ENCODE measurements at regions not wholly inside any gene's neighbourhood (a gene's known extent, or its start where the extent isn't known, plus 50 kb on each side); places are given as distances from the start of the nearest gene placed in this dataset.

DNA sequence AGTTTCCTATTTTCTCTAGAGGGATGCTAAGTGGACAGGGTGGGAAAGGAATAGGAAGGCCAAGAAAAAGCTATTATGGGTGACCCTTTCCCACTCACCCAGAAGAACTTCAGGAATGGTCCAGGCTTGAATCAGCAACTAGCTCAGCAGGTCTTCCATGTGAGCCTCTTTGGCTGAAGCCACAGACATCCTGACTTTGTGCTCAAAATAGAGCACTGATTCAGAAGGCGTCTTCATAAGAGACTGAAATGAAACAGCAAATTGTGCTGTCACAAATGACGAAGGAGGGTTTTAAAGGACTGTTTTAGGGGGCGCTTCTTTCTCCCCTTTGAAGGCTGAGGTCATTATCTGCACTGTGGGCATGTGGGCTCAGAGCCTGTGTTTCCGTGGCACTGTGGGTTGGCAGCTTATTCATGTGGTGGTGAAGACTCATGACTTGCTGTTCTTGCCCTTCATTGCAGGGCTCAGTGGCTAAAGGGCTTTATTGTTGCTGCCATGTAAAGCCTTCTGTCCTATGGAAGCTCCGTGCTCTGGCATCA lies 65.8 kb upstream of the NFIL3 start:
- DNase-seq: peak in 1 of 2 donors; percentile 57
- in situ Hi-C loops (cut with MboI; ENCODE audit: low sequenced_read_pairs in 4 of 4): no loop called here

DNA sequence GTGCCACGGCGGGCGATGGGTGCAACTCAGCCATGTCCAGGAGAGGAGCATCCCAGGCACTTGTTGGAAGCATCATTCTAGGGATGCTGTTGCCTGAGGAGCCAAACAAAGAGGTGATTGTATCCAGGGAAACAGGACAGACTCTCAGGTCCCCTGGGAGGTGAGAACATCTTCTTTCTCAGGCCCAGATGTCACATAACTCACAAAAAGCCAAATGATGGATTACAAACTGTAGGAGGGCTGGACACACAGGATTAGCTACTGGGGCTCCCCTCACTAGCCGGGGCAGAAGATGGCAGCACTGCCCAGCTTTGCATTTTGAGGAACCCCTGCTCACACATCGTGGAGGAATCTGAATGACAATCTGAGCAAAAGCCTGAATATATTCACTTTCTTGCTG lies 64.7 kb upstream of the NFIL3 start:
- Histone ChIP-seq H3K36me3 (no peaks in the 10 kb centered on the region), H3K4me3 (no peak overlapping the region), H3K27me3 (no peaks in the 10 kb centered on the region), H3K9me3 (no peaks in the 10 kb centered on the region), H3K4me1 (peaks cover 4 to 13% of the 10 kb centered on the region in 2 donors), H3K27ac (peak overlapping the region; percentile 71 to 79 (median 78))
- no peak for DNase-seq
- TF ChIP-seq POLR2A (IDR thresholded peaks at IDR 0.05): no peak
- TF ChIP-seq, protein P1, sequence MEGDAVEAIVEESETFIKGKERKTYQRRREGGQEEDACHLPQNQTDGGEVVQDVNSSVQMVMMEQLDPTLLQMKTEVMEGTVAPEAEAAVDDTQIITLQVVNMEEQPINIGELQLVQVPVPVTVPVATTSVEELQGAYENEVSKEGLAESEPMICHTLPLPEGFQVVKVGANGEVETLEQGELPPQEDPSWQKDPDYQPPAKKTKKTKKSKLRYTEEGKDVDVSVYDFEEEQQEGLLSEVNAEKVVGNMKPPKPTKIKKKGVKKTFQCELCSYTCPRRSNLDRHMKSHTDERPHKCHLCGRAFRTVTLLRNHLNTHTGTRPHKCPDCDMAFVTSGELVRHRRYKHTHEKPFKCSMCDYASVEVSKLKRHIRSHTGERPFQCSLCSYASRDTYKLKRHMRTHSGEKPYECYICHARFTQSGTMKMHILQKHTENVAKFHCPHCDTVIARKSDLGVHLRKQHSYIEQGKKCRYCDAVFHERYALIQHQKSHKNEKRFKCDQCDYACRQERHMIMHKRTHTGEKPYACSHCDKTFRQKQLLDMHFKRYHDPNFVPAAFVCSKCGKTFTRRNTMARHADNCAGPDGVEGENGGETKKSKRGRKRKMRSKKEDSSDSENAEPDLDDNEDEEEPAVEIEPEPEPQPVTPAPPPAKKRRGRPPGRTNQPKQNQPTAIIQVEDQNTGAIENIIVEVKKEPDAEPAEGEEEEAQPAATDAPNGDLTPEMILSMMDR (IDR thresholded peaks at IDR 0.05 in 4 of 5, conservative IDR thresholded peaks at IDR 0.05 in 1 of 5): no peak
- in situ Hi-C loops (cut with MboI; ENCODE audit: low sequenced_read_pairs in 4 of 4) (no loop called here), intact Hi-C loops (cut with DNase I; ENCODE audit: low total_unique reads) (no loop called here)
- ATAC-seq: no peak

More for the DNA sequence above, 65.8 kb upstream of the NFIL3 start:
- TF ChIP-seq, protein P1 (IDR thresholded peaks at IDR 0.05 in 4 of 5, conservative IDR thresholded peaks at IDR 0.05 in 1 of 5): no peak
- TF ChIP-seq POLR2A (IDR thresholded peaks at IDR 0.05): peak in 1 of 2 donors; percentile 10
- no peaks in the 10 kb centered on the region for H3K9me3 ChIP-seq
- intact Hi-C loops (cut with DNase I; ENCODE audit: low total_unique reads): no loop called here
- peaks cover 0 to 13% of the 10 kb centered on the region in 2 donors for H3K4me1 ChIP-seq
- H3K4me3 ChIP-seq: peak overlapping the region in 2 of 4 donors; percentile 5 to 17
- no peaks in the 10 kb centered on the region for H3K36me3 ChIP-seq
- peak overlapping the region; percentile 71 to 79 (median 78) for H3K27ac ChIP-seq
- peak; percentile 95 to 98 for ATAC-seq
- H3K27me3 ChIP-seq: no peaks in the 10 kb centered on the region

DNA sequence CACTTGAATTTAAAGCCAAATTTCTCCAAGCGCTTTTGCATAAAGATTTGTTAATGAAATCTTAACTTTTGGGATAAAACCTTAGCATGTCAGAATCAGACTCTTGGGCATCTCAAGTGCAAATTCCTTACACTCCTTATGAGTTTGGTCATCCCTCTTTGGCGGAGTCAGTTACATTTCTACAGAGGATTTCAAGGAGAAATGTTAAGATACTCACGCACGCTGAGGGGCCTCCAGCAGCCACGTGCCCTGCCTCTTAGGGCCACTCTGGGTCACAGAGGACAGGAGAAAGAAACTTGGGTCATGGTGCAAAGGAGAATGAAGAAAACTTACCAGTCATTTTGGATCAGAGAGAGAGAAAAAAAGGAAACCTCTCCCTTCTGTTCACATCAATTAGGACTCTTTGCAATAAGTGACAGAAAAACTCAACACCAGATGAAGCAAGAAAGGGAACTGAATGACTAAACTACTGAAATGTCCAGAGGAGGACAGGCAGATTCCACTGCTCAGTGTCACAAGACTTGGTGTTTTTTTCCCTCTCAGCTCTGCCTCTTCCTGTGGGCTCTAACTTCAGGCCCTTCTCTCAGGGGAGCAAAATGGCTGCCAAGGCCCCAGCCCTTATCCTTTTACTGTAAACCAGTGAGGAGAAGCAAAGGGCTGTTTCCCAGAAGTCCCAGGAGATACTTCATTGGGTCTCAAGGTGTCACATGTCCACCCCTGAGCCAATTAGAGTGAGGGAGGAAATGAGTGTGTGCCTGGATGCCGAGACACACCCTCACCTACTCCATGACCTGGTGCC lies 63.3 kb upstream of the NFIL3 start:
- intact Hi-C loops (cut with DNase I; ENCODE audit: low total_unique reads) (no loop called here), in situ Hi-C loops (cut with MboI; ENCODE audit: low sequenced_read_pairs in 4 of 4) (no loop called here)
- Histone ChIP-seq H3K27ac (peak overlapping the region in 2 of 4 donors; percentile 4 to 10), H3K9me3 (no peaks in the 10 kb centered on the region), H3K36me3 (no peaks in the 10 kb centered on the region), H3K4me3 (no peak overlapping the region), H3K4me1 (peaks cover 12 to 20% of the 10 kb centered on the region in 2 donors), H3K27me3 (no peaks in the 10 kb centered on the region)
- ATAC-seq (no peak), DNase-seq (no peak)
- TF ChIP-seq, protein P1 (IDR thresholded peaks at IDR 0.05 in 4 of 5, conservative IDR thresholded peaks at IDR 0.05 in 1 of 5): no peak
- TF ChIP-seq POLR2A (IDR thresholded peaks at IDR 0.05): no peak

DNA sequence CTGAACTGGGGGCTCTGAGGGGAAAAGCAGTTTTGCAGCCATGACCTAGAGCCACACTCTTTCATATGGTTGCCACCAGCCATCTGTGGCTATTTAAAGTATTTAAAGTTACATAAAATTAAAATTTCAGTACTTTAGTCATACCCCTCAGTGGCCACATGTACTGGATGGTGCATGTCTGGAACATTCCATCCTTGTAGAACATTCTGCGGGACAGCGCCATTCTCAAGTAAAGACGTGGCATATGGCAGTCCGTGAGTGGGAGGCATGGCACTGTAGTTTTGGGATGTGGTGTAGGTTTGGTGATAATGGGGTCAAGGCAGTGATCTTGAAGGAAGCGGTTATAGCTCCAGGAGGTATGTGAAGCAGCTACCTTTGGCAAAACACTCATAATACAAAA lies 61.4 kb upstream of the NFIL3 start:
- peaks cover 12 to 19% of the 10 kb centered on the region in 2 donors for H3K4me1 ChIP-seq
- no peak overlapping the region for H3K27ac ChIP-seq
- intact Hi-C loops (cut with DNase I; ENCODE audit: low total_unique reads): no loop called here
- DNase-seq: no peak
- no peaks in the 10 kb centered on the region for H3K27me3 ChIP-seq
- TF ChIP-seq, protein P1 (IDR thresholded peaks at IDR 0.05 in 4 of 5, conservative IDR thresholded peaks at IDR 0.05 in 1 of 5): no peak
- no peak for TF ChIP-seq POLR2A (IDR thresholded peaks at IDR 0.05)
- no peak for ATAC-seq
- no peaks in the 10 kb centered on the region for H3K36me3 ChIP-seq
- H3K4me3 ChIP-seq: no peak overlapping the region
- in situ Hi-C loops (cut with MboI; ENCODE audit: low sequenced_read_pairs in 4 of 4): no loop called here
- H3K9me3 ChIP-seq: no peaks in the 10 kb centered on the region
